Left colon (tissue), 2 donors: ENCODE measurements at regions not wholly inside any gene's neighbourhood (a gene's known extent, or its start where the extent isn't known, plus 50 kb on each side); places are given as distances from the start of the nearest gene placed in this dataset.

ENCODE experiments used
- ATAC-seq: fragments of 200-7000 bp; cut with Tn5 transposase; one replicate; pipeline ENCODE4 v1.9.1; 2020; ENCODE audit warnings: mild to moderate bottlenecking, moderate library complexity
- DNase-seq, 2 donors: peaks; one replicate each; pipeline ENCODE4 v3.0.0-alpha.2; 2020
- intact Hi-C, 2 donors: fragments of 100-400 bp; cut with DNase I in 1 of 2; cut with micrococcal nuclease in 1 of 2; formaldehyde crosslinking; loops; one replicate each; pipeline versions ENCODE4 v1.11.2 to v1.14.0; 2022; cut with DNase I, micrococcal nuclease
- donor health status: DM: no; HTN: no; CAD: no.
- donor health status: DM: yes; HTN: yes; CAD: no.

- intact Hi-C loops = no loop called here
- DNase-seq (no peak), ATAC-seq (no peak)
Observed at GRCh38 chr6:23222724-23223123, 653.4 kb downstream of the HDGFL1 start.

- DNase-seq (no peak), ATAC-seq (no peak)
- intact Hi-C loops = no loop called here
Observed at GRCh38 chr6:23224540-23224939, 655.2 kb downstream of the HDGFL1 start.

GRCh38 chr6:23228439-23229024, 659.2 kb downstream of the HDGFL1 start:
- intact Hi-C loops = no loop called here
- DNase-seq (no peak), ATAC-seq (no peak)

GRCh38 chr6:23243854-23244253, 674.5 kb downstream of the HDGFL1 start:
- no peak for DNase-seq
- ATAC-seq = no peak
- intact Hi-C loops = no loop called here

- no peak for ATAC-seq
- no peak for DNase-seq
- intact Hi-C loops = no loop called here
Observed at GRCh38 chr6:23244300-23244699, 674.9 kb downstream of the HDGFL1 start.

GRCh38 chr6:23245572-23245971, 676.2 kb downstream of the HDGFL1 start:
- intact Hi-C loops = no loop called here
- DNase-seq (no peak), ATAC-seq (no peak)

GRCh38 chr6:23246896-23247295, 677.5 kb downstream of the HDGFL1 start:
- intact Hi-C loops = no loop called here
- DNase-seq = no peak
- no peak for ATAC-seq

- intact Hi-C loops = no loop called here
- ATAC-seq (no peak), DNase-seq (no peak)
Observed at GRCh38 chr6:23250556-23250955, 681.2 kb downstream of the HDGFL1 start.

- no peak for DNase-seq
- ATAC-seq = no peak
- intact Hi-C loops = no loop called here
Observed at GRCh38 chr6:23262864-23263263, 693.5 kb downstream of the HDGFL1 start.

- DNase-seq (no peak), ATAC-seq (no peak)
- intact Hi-C loops = no loop called here
Observed at GRCh38 chr6:23265270-23265669, 695.9 kb downstream of the HDGFL1 start.

GRCh38 chr6:23266536-23266935, 697.2 kb downstream of the HDGFL1 start:
- intact Hi-C loops = no loop called here
- no peak for ATAC-seq

GRCh38 chr6:23267651-23268050, 698.3 kb downstream of the HDGFL1 start:
- ATAC-seq (no peak), DNase-seq (no peak)
- intact Hi-C loops = no loop called here

More at GRCh38 chr6:23266536-23266935, 697.2 kb downstream of the HDGFL1 start:
- DNase-seq = no peak

- ATAC-seq (no peak), DNase-seq (no peak)
- intact Hi-C loops = no loop called here
Observed at GRCh38 chr6:23268348-23268747, 699.0 kb downstream of the HDGFL1 start.

- intact Hi-C loops = no loop called here
- no peak for DNase-seq
- ATAC-seq = no peak
Observed at GRCh38 chr6:23269436-23269835, 700.1 kb downstream of the HDGFL1 start.

GRCh38 chr6:23272536-23272935, 703.2 kb downstream of the HDGFL1 start:
- ATAC-seq (no peak), DNase-seq (no peak)
- intact Hi-C loops = no loop called here

- ATAC-seq (no peak), DNase-seq (no peak)
- intact Hi-C loops = no loop called here
Observed at GRCh38 chr6:23277521-23278179, 708.3 kb downstream of the HDGFL1 start.

- ATAC-seq (no peak), DNase-seq (no peak)
- intact Hi-C loops = no loop called here
Observed at GRCh38 chr6:23278180-23278532, 708.8 kb downstream of the HDGFL1 start.

GRCh38 chr6:23280437-23280836, 711.1 kb downstream of the HDGFL1 start:
- intact Hi-C loops = no loop called here
- no peak for ATAC-seq
- DNase-seq = no peak

- no peak for DNase-seq
- intact Hi-C loops = no loop called here
- ATAC-seq = no peak
Observed at GRCh38 chr6:23282252-23283021, 713.1 kb downstream of the HDGFL1 start.

- intact Hi-C loops = no loop called here
- ATAC-seq = no peak
Observed at GRCh38 chr6:23293653-23294052, 724.3 kb downstream of the HDGFL1 start.

More at GRCh38 chr6:23293653-23294052, 724.3 kb downstream of the HDGFL1 start:
- DNase-seq = no peak
